Thyroid gland (tissue), 4 donors: ENCODE measurements at regions not wholly inside any gene's neighbourhood (a gene's known extent, or its start where the extent isn't known, plus 50 kb on each side); places are given as distances from the start of the nearest gene placed in this dataset.

Experiments used
- DNase-seq, 2 donors: peaks; one replicate each; pipeline ENCODE4 v3.0.0-alpha.2; 2019
- H3K27ac ChIP-seq, 3 donors: fragments of 200-600 bp; sonication (generic); 1 replicate in 2 of 3; 2 replicates in 1 of 3; pipeline ENCODE4 v1.5.1; 2016 to 2019; ENCODE audit warnings: mild to moderate bottlenecking in 1 of 3, moderate library complexity in 1 of 3
- H3K27me3 ChIP-seq: fragments of 200-600 bp; sonication (generic); one replicate; pipeline ENCODE4 v1.5.1; 2019
- H3K36me3 ChIP-seq, 2 donors: fragments of 200-600 bp; sonication (generic); one replicate each; pipeline ENCODE4 v1.5.1; 2016 to 2019
- H3K4me1 ChIP-seq, 2 donors: fragments of 200-600 bp; sonication (generic); one replicate each; pipeline ENCODE4 v1.5.1; 2017 to 2019
- H3K4me3 ChIP-seq, 3 donors: fragments of 200-600 bp; sonication (generic); replicated peaks in 1 of 3; 1 replicate in 2 of 3; 2 replicates in 1 of 3; pipeline ENCODE4 v1.5.1; 2016; ENCODE audit warnings: mild to moderate bottlenecking in 1 of 3
- H3K9me3 ChIP-seq: fragments of 200-600 bp; sonication (generic); one replicate; pipeline ENCODE4 v1.5.1; 2017
- CTCF ChIP-seq, 6 experiments: fragments of 200-600 bp in 3 of 6; fragments of 450-650 bp in 3 of 6; sonication (generic) in 3 of 6; IDR thresholded peaks; one replicate each; pipeline ENCODE4 v1.5.1; 2016 to 2019; ENCODE audit warnings: antibody characterized with exemption in 6 of 6, mild to moderate bottlenecking in 2 of 6, inconsistent platforms in 1 of 6, moderate library complexity in 1 of 6
- POLR2A ChIP-seq, 2 donors: fragments of 450-650 bp; IDR thresholded peaks; one replicate each; pipeline ENCODE4 v1.6.1; 2017; ENCODE audit warnings: antibody characterized with exemption in 2 of 2, mild to moderate bottlenecking in 2 of 2, moderate library complexity in 1 of 2
- WGBS, 2 donors: methylation state at CpG; one replicate each; pipeline ENCODE4 v1.1.5; 2017; 5-methylcytosine and 5-hydroxymethylcytosine counted together
- intact Hi-C: fragments of 100-400 bp; cut with DNase I; formaldehyde crosslinking; loops from one replicate; pipeline ENCODE4 v1.15.1; 2023

- H3K27ac ChIP-seq = no peak overlapping the region
- H3K4me1 ChIP-seq = no peaks in the 10 kb centered on the region
- no peak for DNase-seq
- no peaks in the 10 kb centered on the region for H3K36me3 ChIP-seq
- no peaks in the 10 kb centered on the region for H3K27me3 ChIP-seq
- intact Hi-C loops = no loop called here
- no peaks in the 10 kb centered on the region for H3K9me3 ChIP-seq
- no peak overlapping the region for H3K4me3 ChIP-seq
- TF ChIP-seq POLR2A (IDR thresholded peaks at IDR 0.05) = no peak
- no peak for TF ChIP-seq CTCF (IDR thresholded peaks at IDR 0.05)
- 71 to 81% methylated on average over 2 of the region's 2 CpGs for WGBS, 2 donors
Observed at GRCh38 chr21:21682172-21682571, 684.0 kb downstream of the NCAM2 start.

GRCh38 chr21:21688889-21689288 is 690.7 kb downstream of the NCAM2 start:
- intact Hi-C loops = no loop called here

GRCh38 chr21:21690068-21690665 is 692.0 kb downstream of the NCAM2 start:
- WGBS, 2 donors = 74 to 80% methylated on average over 3 of the region's 3 CpGs
- DNase-seq = no peak
- intact Hi-C loops = no loop called here

More at GRCh38 chr21:21688889-21689288, 690.7 kb downstream of the NCAM2 start:
- no peaks in the 10 kb centered on the region for H3K36me3 ChIP-seq
- no peak overlapping the region for H3K27ac ChIP-seq
- no peak for TF ChIP-seq POLR2A (IDR thresholded peaks at IDR 0.05)
- peak in 1 of 6 experiments; percentile 7 for TF ChIP-seq CTCF (IDR thresholded peaks at IDR 0.05)
- no peak overlapping the region for H3K4me3 ChIP-seq
- peak in 1 of 2 donors; percentile 1 for DNase-seq
- WGBS, 2 donors = 48 to 54% methylated on average over 8 of the region's 8 CpGs
- no peaks in the 10 kb centered on the region for H3K9me3 ChIP-seq
- no peaks in the 10 kb centered on the region for H3K4me1 ChIP-seq
- H3K27me3 ChIP-seq = no peaks in the 10 kb centered on the region

GRCh38 chr21:21712748-21713520 is 714.7 kb downstream of the NCAM2 start:
- TF ChIP-seq POLR2A (IDR thresholded peaks at IDR 0.05) (no peak), CTCF (IDR thresholded peaks at IDR 0.05) (no peak)
- WGBS, 2 donors = 53 to 58% methylated on average over 4 of the region's 4 CpGs
- Histone ChIP-seq H3K36me3 (no peaks in the 10 kb centered on the region), H3K27me3 (no peaks in the 10 kb centered on the region), H3K27ac (no peak overlapping the region), H3K4me3 (no peak overlapping the region), H3K9me3 (no peaks in the 10 kb centered on the region), H3K4me1 (no peaks in the 10 kb centered on the region)
- DNase-seq = no peak
- intact Hi-C loops = no loop called here

More at GRCh38 chr21:21690068-21690665, 692.0 kb downstream of the NCAM2 start:
- no peaks in the 10 kb centered on the region for H3K9me3 ChIP-seq
- TF ChIP-seq CTCF (IDR thresholded peaks at IDR 0.05) = no peak
- TF ChIP-seq POLR2A (IDR thresholded peaks at IDR 0.05) = no peak
- no peaks in the 10 kb centered on the region for H3K27me3 ChIP-seq
- no peak overlapping the region for H3K27ac ChIP-seq
- H3K4me3 ChIP-seq = no peak overlapping the region
- H3K4me1 ChIP-seq = no peaks in the 10 kb centered on the region
- no peaks in the 10 kb centered on the region for H3K36me3 ChIP-seq

- H3K4me1 ChIP-seq = no peaks in the 10 kb centered on the region
- no peaks in the 10 kb centered on the region for H3K36me3 ChIP-seq
- TF ChIP-seq POLR2A (IDR thresholded peaks at IDR 0.05) (no peak), CTCF (IDR thresholded peaks at IDR 0.05) (no peak)
- intact Hi-C loops = no loop called here
- no peaks in the 10 kb centered on the region for H3K9me3 ChIP-seq
- WGBS, 2 donors = 50 to 71% methylated on average over 3 of the region's 3 CpGs
- no peaks in the 10 kb centered on the region for H3K27me3 ChIP-seq
- H3K4me3 ChIP-seq = no peak overlapping the region
- DNase-seq = no peak
- no peak overlapping the region for H3K27ac ChIP-seq
Observed at GRCh38 chr21:21713651-21714180, 715.5 kb downstream of the NCAM2 start.
